NCI-H2227 (cell line): ENCODE measurements at regions not wholly inside any gene's neighbourhood (a gene's known extent, or its start where the extent isn't known, plus 50 kb on each side); places are given as distances from the start of the nearest gene placed in this dataset.

Experiments used
- DNase-seq: peaks from one replicate; lab custom pipeline; 2025; ENCODE audit not compliant: unreplicated experiment; lab: John Stamatoyannopoulos, UW

DNA sequence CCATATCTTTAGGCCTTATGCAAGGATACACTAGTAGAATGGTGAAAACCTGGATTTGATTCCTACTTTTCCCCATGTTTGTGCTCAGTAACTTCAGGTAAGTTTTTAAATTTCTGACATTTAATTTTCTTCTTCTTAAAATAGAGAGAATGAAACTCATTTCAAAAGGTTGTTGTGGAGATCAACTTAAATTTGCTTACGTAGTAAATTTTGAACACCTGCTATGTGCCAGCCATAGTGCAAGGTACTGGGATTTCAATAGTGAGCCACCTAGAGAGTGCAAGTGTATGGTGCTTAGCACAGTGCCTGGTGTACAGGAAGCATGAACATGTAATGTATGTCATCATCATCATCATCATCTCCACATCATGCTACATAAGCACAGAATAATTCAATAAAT, 73.6 kb upstream of the SMIM36 start:
- DNase-seq, result no peak

DNA sequence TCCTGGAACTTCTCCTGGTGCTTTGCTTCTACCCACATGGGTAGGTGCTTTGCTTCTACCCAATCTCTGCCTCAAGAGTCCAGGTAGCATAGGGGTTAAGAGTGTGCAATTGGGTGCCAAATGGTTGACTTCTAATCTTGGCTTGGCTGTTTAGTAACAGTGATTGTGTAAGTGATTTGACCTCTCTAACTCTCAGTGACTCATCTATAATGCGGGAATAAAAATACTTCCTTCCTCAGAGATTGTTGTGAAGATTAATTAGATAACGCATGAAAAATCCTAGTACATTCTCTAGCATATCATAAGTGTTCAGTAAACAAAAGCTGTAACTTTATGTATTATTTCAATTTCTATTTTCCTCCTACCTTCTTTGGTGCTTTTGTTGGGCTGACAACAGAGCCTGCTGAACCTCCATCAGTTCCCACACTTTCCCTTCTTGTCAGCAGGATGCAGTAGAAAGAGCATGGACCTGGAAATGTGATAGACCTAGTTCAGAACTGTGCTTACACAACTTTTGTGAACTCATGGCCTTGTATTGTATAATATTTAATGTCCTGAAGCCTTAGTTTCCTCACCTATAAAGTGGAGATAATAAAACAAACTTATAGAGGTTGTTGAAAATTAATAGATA, 72.9 kb upstream of the SMIM36 start:
- no peak for DNase-seq

DNA sequence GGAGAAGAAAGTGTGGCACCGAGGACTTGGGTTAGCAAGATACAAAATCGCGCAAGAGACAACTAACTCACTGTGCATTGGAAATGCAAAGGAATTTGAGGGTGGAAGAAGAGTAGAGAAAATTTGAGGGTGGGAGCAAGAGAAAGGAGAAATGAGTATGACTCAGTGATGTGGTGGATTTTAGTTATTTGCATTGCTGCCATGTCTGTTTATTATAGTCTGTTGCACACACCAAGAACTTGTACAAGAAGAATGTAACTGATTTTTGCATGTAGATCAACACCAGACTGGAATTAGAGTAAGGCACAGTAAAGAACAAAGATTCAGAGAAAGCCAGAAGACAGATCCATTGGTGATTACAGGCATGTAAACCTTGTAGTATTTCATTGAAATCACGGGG, 71.6 kb upstream of the SMIM36 start:
- no peak for DNase-seq

DNA sequence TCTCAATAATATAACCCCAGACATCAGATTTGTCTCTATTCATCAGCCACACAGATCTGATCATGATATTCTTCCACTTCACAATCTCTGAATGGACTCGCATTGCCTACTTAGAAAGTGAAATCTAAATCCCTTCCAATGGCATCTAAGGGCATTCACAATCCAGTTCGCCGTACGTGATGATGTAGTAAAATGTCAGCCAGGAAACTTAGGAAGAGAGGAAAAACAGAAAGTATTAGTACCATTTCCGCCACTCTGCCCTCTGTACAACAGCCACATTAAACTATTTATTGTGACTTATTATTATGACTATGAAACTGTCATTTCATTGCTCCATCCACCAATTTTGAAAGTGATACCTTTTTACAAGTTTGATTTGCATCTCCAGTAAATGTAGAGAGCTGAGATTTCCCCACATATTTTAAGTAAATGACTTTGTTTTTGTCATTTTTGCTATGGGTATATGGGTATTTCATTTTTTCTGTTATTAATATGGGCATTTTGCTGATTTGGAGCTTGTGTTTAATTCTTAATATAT, 69.4 kb upstream of the SMIM36 start:
- no peak for DNase-seq

DNA sequence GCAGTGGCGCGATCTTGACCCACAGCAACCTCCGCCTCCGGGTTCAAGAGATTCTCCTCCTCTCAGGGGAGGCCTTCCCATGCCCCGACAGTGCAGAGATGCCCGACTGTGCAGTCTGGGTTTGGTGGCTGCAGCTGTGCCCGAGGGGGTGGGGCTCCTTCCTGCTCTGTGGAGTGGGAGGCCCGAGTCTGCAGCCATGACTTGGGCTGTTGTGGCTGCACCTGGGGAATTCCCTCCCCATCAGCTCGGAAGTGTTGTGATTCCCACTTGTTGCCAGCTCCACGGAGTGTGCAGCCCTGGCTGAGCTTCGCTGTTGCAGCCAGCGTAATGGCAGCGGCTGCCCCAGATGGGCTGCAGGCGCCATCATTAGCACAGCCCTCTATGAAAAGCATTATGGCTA, 66.4 kb upstream of the SMIM36 start:
- peak; percentile 87 for DNase-seq

DNA sequence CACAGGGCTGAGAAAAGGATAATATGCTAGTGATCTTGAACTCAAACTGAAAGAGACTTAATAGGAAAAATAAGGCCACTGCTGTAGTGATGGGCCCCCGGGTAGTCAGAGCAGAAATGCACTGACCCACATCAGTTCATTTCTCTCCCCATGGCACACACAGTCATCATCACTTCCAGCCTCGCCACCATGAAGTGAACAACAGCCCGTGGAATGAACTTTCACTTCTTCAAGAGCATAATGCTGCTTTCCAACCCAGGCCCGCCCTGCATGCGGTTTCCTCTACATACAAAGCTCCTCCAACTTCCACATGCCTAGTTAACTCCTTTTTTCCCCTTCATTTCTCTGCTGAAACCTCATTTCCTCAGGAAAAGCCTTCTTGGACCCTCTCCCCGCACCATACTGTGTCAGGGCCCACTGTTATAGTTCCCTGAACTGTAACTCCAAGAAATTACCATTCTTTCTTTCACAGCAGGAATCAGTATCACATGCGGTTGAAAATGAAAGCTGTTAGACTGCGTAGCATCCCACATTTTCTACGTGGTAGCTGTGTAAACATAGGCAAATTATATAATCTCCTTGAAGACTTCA, 65.8 kb upstream of the SMIM36 start:
- DNase-seq, result peak; percentile 87

DNA sequence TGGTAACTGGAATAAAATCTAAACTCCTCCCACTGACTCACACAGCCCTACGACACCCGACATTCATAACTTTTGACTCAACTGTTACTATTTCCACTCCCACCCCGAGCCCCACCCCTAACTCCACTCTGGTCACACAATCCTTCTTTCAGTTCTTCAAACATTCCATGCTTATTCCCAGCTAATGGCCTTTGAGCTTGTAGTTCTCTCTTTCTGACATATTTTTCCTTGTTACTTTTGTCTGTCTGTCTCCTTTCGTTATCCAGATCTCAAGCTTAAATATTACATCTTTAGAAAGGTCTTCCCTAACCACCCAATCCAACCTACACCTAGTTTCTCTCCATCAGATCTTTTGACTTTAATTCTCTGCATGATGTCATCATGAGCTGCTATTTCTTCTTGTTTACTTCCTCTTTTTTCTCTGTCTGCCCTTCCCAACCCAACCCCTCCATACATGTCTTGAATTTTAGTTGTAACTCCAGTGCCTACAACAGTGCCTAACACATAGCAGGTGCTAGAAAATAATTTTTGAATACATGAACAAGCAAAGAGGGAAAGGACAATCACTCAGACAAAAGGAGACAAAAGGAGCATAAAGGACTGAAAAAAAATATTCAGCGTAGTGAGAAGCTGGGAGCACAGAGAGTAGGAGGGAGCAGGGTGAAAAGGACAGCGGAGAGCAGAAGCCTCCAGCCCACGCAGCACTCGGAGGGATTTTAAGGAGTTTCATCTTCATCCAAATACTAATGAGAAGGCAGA, 65.2 kb upstream of the SMIM36 start:
- peak; percentile 46 for DNase-seq

DNA sequence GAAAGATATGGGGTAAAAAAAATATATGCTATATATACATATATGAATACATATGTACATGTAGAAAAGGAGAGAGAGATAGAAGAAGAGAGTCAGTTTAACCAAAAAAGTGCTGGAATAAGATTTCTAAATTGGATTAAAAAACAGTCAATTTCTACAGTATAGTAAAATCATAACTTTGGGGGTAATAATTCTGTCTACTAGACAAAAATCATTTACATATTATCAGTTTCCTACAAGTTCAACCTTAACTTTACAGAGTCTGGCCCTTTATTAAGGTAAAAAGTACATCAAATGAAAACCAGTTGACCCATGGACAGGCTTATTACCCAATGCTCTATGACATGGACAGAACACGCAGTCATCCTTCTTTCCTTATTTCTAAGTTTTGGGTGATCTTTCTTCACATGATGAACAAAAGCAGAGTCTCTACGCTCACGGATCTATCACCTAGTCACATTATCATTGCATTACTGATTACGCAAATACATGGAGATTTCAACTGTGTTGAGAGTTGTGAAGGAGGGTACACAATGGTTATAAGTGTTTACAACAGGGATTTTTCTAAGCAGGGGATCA, 63.9 kb upstream of the SMIM36 start:
- DNase-seq, result no peak

DNA sequence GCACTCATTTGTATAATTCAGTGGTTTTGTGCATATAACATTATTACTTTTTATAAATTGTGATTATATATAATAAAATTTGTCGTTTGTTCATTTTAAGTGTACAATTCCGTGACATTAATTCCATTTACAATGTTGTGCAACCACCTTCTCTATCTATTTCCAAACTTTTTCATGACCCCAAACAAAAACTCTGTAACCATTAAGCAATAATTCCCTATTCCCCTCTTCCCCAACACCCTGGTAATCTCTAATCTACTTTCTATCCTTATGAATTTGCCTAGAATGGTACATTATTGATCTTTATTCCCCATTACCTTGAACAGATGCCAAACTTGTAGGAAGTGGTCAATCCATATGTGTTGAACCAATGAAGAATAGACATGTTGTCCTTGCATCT, 61.3 kb upstream of the SMIM36 start:
- no peak for DNase-seq

DNA sequence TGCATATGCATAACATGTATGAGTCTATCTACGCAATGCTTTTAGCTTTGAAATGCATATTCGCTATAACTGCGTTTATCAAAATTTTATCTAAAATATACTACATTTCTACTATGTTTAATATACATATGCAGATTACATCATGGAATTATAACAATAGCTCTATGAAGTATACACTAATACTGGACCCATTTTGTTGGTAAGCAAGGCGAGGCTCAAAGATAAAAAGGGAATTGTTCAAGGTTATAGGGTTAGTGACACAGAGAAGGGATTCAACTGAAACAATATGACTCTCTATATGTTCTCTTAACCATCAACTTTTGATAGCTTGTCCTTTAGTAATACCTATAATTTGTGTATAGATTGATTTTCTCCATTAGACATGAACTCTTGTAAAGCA, 60.9 kb upstream of the SMIM36 start:
- DNase-seq, result no peak

DNA sequence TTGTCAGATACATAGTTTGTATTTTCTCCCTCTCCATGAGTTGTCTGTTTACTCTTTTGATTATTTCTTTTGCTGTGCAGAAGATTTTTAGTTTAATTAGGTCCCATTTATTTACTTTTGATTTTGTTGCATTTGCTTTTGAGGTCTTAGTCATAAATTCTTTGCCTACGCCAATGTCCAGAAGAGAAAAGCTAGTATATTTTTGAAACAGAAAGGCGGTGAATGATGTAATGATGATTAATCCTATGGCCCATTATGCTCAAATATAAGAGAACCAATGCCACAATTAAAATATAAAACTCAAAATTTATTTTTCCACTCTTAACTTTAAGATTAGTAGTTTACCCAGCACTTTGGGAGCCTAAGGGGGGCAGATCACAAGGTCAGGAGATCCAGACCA, 59.8 kb upstream of the SMIM36 start:
- no peak for DNase-seq

DNA sequence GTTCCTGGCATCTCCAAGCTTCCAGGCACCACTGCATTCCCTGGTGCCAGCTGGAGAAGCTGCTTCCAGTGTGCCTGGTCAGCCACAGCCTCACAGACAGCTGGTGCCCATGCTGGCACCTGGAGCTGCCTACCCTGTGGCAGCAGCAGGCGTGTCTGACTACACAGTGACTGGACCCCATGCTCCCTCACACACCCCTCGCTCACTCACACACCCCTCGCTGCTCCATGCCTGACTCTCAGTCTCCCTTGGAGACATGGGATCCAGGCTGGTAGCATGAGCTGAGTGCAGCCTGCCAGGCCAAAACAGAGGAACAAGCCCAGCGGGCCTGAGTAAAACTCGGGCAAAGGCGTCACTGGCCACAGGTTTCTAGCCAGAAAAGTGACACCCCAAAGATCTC, 59.1 kb upstream of the SMIM36 start:
- DNase-seq, result no peak

DNA sequence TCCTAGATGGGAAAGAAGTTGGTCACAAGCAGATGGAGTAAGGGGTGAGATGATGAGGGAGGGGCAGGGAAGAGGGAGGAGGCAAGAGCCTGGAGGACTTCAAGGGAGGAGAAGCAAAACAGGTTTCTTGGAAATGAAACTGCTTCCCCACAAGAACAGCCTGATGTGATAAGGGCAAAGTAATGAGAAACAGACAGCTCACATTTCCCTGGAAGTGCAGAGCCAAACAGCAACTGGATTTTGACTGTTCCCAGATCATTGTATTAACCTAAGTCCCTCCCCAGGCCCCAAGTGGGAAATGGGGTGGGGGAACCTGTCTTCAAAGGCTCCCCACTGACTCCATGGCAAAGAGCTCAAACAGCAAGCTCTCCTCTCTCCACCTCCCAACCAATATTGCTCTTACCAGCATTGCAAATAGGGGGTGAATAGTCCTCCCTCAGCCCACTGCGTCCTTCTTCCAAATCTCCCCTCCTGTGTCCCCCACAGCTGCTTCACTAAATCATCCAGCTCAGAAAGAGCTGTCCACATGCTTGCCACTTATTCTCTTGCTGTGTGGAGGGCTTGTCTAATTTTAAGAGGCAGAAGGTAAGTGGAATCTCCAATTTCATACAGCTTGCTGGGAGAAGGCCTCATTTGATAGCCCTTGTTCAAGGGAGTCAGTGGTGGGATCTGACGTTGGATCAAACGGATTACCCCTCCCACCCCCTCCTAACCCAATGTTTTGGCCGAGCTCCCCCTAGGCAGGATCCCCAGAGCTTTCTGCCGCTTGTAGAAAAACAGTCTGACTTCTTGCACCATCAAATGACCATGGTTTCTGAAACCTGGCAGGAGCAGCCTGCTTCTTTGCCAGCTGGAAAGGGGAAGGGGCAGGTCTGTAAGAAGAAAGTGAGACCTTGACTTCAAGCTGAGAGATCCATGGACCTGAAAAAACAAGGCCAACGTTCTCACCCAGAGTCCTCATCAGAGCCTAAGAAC, 56.3 kb upstream of the SMIM36 start:
- DNase-seq, result no peak

DNA sequence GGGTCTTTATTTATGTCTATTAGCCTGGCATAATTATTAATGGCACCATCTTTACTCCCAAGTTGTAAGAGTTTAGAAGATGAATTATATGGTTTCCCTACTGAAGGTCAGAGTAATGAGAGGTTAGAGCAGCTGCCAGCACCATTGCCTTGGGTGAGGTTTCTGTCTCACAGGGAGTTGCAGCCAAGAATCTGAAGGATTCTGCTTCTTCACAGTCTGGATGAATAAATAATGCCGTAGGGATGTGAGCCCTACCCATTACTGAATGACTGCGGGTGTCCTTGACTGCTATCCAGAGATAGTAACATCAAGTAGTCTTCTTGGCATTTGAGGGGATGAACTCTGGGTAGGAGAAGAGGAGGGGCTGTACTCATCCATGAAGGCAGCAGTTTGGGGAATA, 52.8 kb upstream of the SMIM36 start:
- no peak for DNase-seq

DNA sequence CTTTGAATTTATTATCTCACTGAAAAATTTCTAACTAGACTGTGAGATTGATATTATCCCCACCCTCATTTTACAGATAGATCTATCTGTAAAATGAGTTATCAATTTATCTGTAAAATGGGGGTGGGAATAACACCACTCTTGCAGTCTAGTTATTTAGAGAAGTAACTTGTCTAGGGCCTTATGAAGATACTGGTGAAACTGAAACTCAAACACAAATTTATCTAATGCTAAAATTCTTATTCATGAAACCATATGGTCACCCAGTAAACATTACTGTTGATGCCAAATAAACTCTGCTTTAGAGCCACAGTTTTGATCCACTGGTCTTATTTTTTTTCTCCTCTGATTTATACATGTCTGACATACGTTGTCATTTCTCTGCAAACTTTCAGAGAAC, 52.1 kb upstream of the SMIM36 start:
- no peak for DNase-seq

DNA sequence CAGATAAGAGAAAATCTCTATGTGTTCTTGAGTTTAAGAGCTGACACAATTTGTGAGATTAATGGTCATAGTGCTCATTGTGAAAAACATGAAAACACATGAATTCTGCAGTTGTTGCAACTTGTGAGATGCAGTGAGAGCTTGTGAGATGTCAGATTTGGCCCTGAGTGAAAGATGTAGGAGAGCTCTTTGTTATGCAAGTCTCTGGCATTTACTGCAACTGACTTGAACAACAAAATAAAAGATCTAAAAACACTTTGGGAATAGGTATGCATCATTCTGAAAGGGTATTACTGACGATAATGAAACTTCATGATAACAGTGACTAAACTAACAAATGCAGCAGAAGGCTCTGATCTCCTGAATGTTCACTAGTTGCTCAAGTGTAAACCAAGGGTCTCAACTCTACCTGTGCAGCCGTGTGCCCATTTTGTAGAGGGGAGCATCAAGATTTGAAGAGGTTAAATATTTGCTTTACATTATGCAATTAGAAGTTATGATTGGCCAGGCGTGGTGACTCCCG, 50.8 kb upstream of the SMIM36 start:
- no peak for DNase-seq

DNA sequence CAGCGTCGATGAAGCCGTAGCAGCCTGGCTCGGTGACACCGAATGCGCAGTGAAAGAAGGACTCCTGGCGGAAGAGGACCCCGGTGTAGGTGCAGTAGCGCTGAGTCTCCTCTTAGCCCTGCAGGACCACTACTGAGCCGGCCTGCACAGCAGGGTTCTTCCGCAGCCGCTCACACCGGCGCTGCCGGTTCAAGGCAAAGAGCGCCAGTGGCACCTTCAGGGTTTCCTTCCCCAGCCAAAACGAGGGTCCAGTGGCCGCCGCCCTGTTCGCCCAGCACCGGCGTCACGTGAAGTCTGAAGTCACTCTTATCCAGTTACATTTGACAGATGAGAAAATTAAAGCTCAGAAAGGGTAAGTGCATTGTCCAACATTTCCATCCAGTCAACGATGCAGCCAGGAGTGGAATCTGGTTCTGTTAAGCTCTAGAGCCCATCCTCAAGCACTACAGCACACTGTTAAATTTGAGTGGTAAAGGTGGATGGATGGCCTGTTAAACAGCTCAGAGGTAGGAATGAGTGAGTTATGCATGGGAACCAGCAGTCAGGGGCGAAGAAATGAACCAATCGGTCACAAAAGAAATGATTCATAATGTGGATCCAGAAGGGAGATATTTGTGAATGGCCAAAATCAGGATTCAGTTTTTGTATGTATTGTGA, 50.2 kb upstream of the SMIM36 start:
- no peak for DNase-seq
